Ovary (tissue), 3 donors: ENCODE measurements at regions not wholly inside any gene's neighbourhood (a gene's known extent, or its start where the extent isn't known, plus 50 kb on each side); places are given as distances from the start of the nearest gene placed in this dataset.

ENCODE experiments used
- POLR2A ChIP-seq: fragments of 450-650 bp; IDR thresholded peaks from one replicate; pipeline ENCODE4 v1.6.1; 2017; ENCODE audit warnings: antibody characterized with exemption, mild to moderate bottlenecking, moderate library complexity
- TF ChIP-seq, protein P1 (sequence below), 3 donors: fragments of 450-650 bp in 2 of 3; fragments of 200-600 bp in 1 of 3; IDR thresholded peaks; one replicate each; pipeline versions ENCODE4 v1.5.1 to v1.8.0; 2016 to 2022; ENCODE audit warnings: antibody characterized with exemption in 3 of 3, mild to moderate bottlenecking in 1 of 3
- donor health status: DM: no; HTN: no; CAD: no.

GRCh38 chr4:52204921-52205320 is 153.8 kb downstream of the SPATA18 start:
- TF ChIP-seq, protein P1, sequence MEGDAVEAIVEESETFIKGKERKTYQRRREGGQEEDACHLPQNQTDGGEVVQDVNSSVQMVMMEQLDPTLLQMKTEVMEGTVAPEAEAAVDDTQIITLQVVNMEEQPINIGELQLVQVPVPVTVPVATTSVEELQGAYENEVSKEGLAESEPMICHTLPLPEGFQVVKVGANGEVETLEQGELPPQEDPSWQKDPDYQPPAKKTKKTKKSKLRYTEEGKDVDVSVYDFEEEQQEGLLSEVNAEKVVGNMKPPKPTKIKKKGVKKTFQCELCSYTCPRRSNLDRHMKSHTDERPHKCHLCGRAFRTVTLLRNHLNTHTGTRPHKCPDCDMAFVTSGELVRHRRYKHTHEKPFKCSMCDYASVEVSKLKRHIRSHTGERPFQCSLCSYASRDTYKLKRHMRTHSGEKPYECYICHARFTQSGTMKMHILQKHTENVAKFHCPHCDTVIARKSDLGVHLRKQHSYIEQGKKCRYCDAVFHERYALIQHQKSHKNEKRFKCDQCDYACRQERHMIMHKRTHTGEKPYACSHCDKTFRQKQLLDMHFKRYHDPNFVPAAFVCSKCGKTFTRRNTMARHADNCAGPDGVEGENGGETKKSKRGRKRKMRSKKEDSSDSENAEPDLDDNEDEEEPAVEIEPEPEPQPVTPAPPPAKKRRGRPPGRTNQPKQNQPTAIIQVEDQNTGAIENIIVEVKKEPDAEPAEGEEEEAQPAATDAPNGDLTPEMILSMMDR (IDR thresholded peaks at IDR 0.05), result no peak
- no peak for TF ChIP-seq POLR2A
